UCSD-AML1 (cell line): ENCODE measurements at regions not wholly inside any gene's neighbourhood (a gene's known extent, or its start where the extent isn't known, plus 50 kb on each side); places are given as distances from the start of the nearest gene placed in this dataset.
"Not testable (repeated sequence)": the region's sequence is repeated elsewhere in the genome, so short reads cannot be mapped to it uniquely, and the experiment has no call there.

Experiments
- DNase-seq: peaks from one replicate; lab custom pipeline; 2025; ENCODE audit not compliant: unreplicated experiment; lab: John Stamatoyannopoulos, UW

DNA sequence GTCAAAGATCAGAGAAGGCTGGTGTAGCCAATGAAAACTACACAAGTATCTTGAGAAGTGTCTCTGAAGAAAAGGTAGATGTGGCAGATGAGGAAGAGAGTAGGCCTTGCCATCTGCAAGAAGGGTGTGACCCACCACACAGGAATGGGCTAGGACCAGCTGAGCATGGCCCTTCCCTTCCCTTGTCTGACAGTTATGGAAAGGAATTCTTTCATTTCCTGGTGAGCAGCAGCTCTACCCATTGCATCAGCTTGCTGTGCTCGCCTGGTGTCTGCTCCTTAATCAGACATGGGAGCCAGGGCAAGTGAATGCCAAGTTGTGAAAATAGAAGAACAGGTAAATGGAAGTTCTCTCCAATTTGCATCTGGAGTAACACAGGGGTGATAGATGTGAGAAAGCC, 145.2 kb upstream of the KRR1 start:
- DNase-seq, result no peak

DNA sequence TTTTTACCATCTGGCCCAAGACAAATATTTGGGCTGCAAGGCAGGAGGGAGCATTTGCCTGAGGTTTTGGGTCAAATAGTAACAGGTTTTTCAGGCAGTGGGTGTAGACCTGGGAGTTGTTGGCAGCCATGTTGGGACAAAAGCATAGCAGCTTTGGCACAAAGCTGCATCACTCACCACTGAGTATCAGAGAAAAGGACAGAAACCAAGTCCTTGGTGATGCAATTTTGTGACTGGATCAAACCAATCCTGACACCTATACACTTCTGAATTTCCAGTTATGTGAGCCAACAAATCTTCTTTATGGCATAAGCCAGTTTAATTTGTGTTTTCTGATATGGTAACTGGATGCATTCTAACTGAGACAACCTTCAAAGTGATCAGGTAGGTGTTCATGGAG, 144.8 kb upstream of the KRR1 start:
- no peak for DNase-seq

DNA sequence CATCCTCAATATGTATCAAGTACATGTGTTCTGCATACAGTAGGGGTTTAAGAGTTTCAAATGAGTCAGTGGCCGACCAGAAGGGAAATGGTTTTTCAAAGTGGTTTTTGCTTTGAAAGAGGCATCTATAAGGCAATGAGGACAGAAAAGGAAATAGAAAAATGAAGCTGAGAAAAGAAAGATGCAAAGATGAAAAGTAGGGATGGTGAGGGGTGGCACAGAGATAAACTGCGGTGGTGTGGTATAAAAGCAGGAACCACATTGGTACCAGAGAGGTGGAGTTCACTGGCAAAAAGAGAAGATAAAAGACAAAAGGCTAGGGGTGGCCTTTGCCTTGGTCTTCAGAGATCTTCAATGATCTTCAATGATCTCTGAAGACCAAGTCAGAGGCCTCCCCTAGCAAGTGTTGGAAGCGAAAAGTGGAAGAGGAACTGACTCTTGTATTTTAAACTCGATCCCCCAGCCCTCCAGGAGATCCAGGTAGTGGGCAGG, 144.0 kb upstream of the KRR1 start:
- no peak for DNase-seq

DNA sequence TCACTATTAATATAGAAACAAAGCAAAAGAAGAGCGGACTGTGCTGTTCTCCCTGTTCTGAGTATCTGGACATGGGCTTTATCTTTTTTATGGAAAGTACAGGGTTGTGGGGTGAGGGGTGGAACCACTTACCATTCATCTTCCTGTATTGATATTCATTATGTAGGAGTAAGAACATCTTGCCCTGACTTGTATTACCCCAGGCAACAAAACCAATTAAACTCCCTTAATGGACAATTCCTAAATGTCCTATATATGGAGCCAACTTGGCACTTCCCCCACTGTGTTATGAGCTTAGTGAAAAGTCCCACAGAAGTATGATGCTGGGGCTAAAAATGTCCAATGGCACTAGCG, 139.9 kb upstream of the KRR1 start:
- DNase-seq, result no peak

DNA sequence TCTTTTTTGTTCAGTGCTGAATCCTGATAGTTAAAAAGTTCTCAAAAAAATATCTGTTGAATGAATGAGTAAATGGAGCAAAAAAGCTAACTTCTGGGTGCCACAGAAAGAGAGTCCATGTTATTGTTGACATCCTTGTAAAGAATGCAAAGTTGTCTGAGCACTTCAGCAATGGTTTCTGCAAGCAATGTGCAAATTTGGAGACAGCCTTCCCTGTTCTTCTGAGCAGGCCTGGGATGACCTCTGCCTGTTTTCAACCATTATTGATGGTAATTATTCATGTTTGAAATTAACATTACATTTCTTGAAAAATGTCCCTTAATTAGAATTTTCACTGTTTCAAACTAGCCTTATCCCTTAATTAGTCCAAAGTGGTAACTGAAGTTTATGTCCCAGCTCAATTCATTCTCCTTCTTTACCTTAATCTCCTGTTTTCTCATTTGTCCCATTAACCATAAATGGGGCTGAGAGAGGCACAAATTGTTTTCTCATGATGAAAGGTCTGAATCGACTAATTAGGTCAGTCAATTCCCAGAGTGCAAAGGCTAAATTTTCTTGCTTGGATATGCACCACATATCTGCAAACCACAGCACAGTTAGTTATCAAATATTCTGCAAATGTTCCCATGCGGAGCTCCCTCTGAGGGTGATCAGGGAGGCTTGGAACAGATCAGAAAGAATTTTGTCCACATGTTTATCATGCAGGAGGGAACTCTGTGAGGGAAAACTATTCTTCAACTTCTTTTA, 139.4 kb upstream of the KRR1 start:
- no peak for DNase-seq

DNA sequence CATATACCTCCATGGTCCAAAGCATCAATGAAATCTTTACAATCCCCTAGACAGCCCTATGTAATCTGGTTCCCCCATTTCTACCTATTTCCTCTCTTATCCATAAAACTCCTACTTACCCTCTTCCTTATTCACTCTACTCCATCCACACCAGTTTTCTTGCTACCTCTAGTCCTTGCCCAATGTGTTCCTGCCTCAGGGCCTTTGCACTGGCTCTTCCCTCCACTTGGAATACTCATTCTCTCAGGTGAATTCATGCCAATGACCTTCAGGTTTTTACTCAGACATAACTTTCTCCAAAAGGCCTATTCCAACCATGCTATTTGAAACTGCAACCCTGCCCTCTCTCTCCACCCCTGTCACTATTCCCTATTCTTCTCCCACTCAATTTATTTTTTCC, 138.7 kb upstream of the KRR1 start:
- DNase-seq, result no peak

DNA sequence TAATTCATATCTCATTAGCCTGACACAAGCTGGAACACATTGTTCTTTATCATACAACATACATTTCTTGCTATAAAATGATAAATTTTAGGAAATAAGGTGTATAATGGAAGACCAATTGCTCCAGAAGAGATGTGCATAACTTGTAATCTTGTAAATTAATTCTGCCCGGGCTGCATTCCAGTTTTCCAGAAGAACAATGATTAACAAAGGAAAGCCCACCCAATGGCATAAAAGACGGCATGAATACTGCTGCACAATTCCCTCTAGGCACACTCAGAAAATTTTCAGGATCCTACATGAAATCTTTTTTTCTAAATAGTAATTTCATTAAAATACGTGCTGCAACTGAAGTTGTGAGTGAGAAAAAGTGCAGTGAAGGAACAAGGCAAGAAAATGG, 137.4 kb upstream of the KRR1 start:
- DNase-seq, result no peak

DNA sequence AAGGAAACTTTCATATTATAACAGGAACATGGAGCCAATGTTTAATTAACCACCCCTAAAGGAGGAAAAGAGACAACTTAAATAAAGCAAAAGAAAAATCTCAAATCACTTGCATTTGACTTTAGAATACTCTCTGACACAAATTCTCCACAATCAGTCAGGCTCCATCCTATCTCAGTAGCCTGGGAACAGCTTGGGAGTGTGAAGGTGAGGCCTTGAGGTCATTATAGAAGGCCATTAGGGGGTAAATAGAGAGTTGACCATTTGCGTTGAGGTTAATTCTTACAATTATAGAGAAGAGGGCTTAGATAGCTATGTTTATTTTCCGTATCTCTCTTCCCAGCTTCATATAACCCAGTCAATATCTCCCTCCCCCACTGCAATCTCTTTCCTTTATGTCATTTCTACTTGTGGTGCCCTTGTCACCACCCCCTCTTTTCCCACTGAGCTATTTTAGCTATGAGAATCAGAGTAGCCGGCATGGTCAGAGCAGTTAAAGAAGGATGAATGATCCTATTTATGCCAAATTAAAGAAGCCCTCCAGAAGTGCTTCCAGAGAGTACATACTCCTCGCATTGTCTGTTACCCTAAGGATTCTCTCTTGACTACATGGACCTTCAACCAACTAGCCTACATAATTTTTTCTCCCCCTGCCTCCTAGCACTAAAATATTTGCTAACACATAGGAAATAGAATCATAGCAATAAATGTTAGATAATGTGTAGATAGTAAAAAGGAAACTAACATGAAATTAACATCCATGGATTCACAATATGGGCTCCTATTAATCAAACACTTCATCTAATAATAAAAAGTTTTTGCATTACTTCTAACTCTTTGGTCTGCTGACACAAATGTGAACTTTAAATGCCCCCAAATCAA, 135.2 kb upstream of the KRR1 start:
- no peak for DNase-seq

DNA sequence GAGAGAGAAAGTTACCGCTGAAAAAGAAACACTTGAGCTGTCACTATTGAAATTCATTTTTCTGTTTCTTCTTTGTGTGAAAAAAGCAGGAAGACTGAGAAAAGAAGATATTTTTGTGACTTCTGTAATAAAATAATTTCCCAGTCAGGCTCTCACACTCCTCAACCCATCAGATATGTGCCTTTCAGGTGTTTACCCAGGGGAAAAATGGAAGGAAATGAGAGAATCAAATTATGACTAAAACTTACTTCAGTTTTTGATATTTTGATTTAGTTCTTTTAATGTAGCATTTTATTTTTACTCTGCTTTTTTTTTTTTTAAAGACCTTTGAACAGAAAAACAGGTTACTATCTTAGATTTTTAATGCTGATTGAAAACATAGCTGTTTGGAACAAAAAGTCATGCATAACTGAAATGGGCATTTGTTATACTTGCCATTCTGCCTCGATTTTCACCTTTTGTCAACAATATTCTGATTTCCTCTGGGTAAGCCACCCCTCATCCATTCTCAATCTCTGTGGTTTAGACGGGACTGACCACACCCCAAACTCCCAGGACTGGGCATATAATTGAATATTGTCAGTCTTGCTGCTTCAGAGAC, 133.2 kb upstream of the KRR1 start:
- DNase-seq, result no peak

DNA sequence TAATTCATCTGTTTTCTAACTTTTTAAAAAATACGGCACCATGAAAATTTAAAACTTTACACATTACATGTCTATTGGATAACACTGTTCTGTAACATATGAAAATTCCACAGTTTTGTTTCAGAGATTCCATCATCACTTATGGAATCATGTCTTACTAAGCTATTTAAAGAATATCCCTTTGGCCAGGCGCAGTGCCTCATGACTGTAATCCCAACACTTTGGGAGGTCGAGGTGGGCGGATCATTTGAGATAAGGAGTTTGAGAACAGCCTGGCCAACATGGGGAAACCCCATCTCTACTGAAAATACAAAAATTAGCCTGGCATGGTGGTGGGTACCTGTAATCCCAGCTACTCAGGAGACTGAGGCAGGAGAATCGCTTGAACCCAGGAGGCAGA, 131.7 kb upstream of the KRR1 start:
- DNase-seq, result not testable (repeated sequence)

DNA sequence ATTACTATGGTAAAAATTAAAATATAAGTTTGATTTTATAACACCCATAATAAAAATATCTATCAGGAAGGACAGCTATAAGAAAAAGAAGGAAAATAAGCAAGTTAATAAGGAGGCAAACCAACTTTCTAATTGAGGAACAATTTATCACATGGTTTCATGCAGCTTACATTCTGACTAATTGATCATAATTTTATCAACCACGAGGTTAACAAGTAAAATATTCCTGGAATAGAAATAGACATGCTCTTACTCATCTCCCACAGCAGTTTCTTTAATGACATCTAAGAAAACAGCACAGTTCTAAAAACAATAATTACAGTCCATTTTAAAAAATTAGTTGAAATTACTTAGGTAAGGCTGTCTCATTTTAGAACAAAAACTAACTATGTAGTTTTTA, 130.8 kb upstream of the KRR1 start:
- no peak for DNase-seq

DNA sequence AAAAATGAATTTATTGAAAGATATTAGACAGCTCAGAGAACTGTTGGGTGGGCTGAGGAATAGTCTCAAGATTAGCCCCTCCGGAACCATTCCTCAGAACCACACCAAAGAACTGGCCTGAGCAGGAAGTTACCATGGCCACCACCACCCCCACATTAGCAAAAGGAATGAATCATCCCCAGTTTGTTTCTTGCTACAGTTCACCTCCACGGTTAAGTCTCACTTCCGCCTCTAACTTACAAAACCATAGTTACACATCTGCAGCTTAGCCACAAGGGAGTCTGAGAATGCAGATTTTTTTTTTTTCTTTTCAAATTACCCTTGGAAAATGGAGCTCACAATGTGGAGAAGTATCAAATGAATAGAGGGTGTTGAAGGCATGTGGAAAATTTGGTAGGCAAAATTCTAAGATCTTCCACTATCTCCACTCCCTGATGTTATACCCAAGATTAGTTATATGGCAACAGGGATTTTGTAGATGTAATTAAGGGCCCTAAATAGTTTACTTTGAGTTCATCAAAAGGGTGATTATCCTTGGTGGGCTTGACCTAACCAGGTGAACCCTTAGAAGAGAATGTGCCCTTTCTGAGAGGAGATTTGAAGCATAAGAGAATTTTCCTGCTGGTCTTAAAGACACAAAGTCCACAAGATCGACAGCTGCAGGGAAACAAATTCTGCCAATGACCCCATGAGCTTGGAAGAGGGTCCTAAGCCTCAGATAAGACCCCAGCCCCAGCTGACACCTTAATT, 129.8 kb upstream of the KRR1 start:
- DNase-seq, result peak; percentile 10

DNA sequence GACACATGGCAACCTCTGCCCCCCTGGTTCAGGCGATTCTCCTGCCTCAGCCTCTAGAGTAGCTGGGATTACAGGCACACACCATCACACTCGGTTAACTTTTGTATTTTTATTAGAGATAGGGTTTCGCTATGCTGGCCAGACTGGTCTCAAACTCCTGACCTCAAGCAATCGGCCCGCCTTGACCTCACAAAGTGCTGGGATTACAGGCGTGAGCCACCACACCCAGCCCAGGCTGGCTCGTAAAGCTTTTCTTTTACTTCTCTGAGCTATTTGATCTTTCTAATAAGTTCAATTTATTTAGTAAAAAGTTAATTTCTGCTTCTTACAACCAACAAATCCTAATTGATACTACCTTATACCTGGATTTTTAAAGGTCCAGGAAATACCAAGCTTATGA, 127.4 kb upstream of the KRR1 start:
- no peak for DNase-seq

DNA sequence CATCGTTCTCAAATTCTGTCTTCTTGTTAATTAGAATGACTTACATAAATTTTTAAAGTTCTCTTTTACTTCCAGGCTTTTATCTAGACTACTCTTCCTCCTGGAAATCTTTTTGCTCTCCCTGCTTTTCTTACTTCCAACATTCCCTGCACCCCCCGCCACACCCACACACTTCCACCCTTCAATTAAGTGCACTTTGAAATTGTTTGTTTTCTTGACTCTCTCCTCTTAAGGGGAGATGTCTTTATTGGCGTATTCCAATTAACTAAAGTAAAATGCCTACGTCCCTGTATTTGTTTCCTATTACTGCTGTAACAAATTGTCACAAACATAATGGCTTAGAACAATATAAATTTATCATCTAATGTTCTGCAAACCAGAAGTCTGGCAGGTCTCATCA, 125.2 kb upstream of the KRR1 start:
- no peak for DNase-seq

DNA sequence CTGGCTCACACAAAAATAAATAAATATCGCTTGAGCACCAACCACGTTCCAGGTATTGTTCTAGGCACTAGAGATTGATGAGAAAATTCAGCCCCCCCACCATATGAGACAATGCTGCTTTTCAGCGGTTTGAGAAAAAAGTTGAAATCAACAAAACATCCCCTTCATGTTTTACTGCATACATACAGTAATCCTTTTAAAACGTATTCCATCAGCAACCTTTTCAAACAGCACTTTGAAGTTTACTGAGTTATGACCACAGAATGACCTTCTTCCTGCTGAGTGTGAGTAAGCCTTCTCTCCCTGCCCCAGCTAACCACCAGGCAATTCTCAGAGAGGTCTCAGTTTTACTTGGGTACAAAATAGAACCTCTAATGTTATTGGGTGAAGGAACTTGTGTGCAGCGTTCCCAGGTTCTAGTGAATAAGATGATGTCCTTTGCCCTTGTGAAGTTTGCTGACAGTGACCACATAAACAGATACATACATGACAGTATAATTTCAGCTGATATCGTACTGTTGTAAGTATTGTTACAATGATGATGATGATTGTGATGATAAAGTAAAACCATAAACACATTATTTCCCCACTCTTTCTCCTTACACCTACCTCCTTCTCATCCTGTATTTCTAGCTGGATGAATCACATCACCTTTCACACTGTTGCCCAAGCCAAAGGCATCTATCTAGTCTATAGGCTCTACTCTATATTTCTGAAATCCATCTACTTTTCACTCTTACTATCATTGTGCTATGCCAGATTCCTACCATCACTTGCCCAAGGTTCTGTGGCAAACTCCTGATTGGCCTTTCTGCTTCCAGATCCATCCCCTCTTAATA, 124.4 kb upstream of the KRR1 start:
- no peak for DNase-seq

DNA sequence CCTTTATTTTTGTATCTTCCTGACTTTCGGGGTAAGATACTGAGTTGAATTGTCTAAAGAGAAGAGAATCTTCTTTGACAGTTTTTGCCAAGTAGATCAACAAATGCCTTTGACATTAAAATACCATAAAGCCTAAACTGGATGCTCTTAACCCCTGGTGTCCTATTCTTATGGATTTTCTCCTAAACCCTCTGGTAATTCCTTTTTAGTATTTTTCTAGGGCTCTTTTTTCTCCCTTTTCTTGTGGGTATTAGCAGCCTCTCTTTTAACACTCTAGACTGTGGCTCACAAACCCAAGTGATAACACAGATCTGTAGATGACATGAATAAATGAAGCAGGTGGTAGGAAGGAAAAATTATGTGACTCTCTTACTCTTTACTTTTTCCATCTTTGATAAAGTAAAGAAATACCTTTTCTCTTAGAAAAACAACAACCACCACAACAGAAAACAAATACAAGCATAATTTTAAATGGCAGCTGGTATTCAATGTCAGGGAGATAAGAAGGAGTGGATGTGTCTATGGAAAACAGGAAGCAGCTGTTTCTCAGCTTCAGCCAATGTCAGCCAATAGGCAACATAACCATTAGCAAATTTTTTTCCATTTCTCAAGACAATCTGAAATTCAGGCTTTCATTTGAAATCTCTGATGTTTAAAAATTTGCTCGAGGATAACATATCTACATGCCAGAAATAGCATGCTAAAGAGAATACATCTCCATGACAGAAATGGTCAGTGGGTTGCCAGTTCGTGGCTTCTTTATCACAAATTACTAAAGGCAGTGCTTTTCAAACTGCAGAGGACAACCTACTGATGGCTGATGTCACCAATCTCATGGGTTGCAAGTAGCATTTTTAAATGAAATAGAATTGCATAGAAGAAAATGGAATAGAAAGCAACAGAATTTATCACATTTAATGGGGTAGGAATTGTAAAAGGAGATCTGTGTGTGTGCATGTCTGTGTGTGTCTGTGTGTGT, 123.1 kb upstream of the KRR1 start:
- no peak for DNase-seq

DNA sequence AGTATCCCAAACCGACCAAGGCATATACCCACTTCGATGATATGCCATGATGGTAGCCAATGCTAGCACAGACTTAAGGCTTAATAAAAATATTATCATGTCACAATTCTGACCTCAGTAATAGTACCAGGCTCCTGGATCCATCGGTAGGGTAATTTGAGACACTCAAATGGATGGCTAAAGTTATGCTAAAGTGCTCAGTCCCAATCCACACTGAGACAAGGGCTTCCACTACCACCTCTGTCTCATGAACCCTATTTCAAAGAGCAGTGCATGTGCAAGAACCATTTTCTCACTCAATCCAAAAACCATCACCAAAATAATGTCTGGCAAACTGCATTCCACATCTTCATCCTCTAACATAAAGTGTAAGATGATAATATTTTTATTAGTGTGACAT, 122.4 kb upstream of the KRR1 start:
- DNase-seq, result no peak

DNA sequence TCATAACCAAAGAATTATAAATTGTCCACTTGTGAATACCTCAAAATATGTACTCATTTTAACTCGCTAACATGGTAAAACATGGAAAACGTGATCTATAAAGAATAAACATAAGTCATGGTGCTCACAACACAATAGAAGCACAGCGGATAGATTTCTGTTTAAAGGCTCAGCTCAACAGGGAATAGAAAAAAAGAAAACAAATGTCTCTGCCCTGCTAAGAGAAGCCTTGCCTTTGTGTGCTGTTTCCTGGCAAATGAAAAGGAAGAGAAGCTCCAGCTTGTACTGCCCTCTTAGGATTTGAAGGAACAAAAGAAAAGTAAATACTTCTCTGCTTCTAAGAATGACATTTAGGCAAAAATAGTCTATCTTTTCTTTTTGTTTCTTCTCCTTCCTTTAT, 121.0 kb upstream of the KRR1 start:
- no peak for DNase-seq

DNA sequence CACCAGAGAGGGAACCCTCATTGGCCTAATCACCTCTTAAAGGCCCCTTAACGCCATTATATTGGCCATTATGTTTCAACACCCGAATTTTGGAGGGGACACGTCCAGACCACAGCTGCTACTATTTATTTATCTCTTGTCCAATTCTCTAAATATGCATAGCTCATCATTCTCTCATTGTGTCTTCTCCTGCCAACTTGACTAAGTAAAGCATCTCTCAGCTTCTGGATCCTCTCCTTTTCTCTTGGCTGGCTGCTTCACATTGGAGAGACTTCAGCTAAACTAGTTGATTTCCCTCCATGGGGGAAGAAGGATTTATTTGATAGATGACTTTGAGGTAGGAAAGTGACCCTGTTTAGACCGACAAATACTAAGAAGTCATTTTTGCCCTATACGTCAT, 120.4 kb upstream of the KRR1 start:
- no peak for DNase-seq
